HCT116 (cell line): ENCODE measurements at regions not wholly inside any gene's neighbourhood (a gene's known extent, or its start where the extent isn't known, plus 50 kb on each side); places are given as distances from the start of the nearest gene placed in this dataset.

Source experiments
- ATAC-seq: fragments of 200-7000 bp; cut with Tn5 transposase; 2 replicates; pipeline ENCODE4 v1.9.1; 2020; ENCODE audit warnings: mild to moderate bottlenecking, moderate library complexity
- BruUV-seq: library from RNA; stranded (reverse); fragments of 400-500 nt; replicated peaks from 2 replicates; lab custom pipeline; 2021; lab: Mats Ljungman, UMichigan
- CTCF ChIA-PET: fragments of 300-600 bp; sonication (Branson Sonifier 250); formaldehyde crosslinking; loops from one replicate; lab custom pipeline; 2021; ENCODE audit warnings: antibody characterized with exemption; lab: Charles Lee
- POLR2A ChIA-PET: fragments of 300-600, 350-600 bp; sonication (Branson Sonifier 250); formaldehyde crosslinking; loops from one replicate; lab custom pipeline; 2021; ENCODE audit warnings: antibody characterized with exemption; lab: Charles Lee
- RAD21 ChIA-PET, 2 experiments: fragments of 300-600 bp; sonication (Branson Sonifier 250); formaldehyde crosslinking; loops; one replicate each; lab custom pipeline; 2023; ENCODE audit warnings: low total read pairs in 2 of 2; ENCODE audit not compliant: uncharacterized antibody in 2 of 2, unreplicated experiment in 2 of 2, low non-redundant PET in 1 of 2; lab: Charles Lee
- DNase-seq: peaks from one replicate; pipeline ENCODE4 v3.0.0-alpha.2; 2010; ENCODE audit warnings: low read depth, low spot score
- H2AFZ ChIP-seq: fragments of 200-600 bp; shearing (Covaris generic), sonication (generic); 2 replicates; pipeline ENCODE4 v1.6.1; 2017; ENCODE audit warnings: low read depth, mixed run types, mixed read lengths, antibody characterized with exemption, low read length; ENCODE audit not compliant: poor library complexity, severe bottlenecking
- H3K27ac ChIP-seq: 2 replicates; pipeline ENCODE4 v1.5.1; 2012; ENCODE audit warnings: low read depth, low read length
- H3K27me3 ChIP-seq: fragments of 200-600 bp; sonication (generic); 2 replicates; pipeline ENCODE4 v1.6.1; 2016; ENCODE audit warnings: mixed run types, low read length, mixed read lengths; ENCODE audit not compliant: insufficient read depth
- H3K36me3 ChIP-seq, 2 experiments: fragments of 200-500 bp in 1 of 2; fragments of 200-600 bp in 1 of 2; sonication (Bioruptor generic) in 1 of 2; sonication (generic) in 1 of 2; 2 replicates each; pipeline versions ENCODE4 v1.5.1 to v1.6.1; 2014 to 2016; ENCODE audit warnings: low read length in 2 of 2, inconsistent platforms in 1 of 2, mixed read lengths in 1 of 2, mixed run types in 1 of 2; ENCODE audit not compliant: insufficient read depth in 2 of 2, control insufficient read depth in 1 of 2
- H3K4me1 ChIP-seq, 2 experiments: fragments of 200-600 bp in 1 of 2; sonication (generic) in 1 of 2; 2 replicates each; pipeline versions ENCODE4 v1.5.1 to v1.6.1; 2012 to 2017; ENCODE audit warnings: low read length in 2 of 2, inconsistent platforms in 1 of 2, mild to moderate bottlenecking in 1 of 2, mixed read lengths in 1 of 2, mixed run types in 1 of 2, moderate library complexity in 1 of 2; ENCODE audit not compliant: insufficient read depth in 2 of 2, control insufficient read depth in 1 of 2
- H3K4me2 ChIP-seq: fragments of 200-600 bp; sonication (generic); 2 replicates; pipeline ENCODE4 v1.6.1; 2017; ENCODE audit warnings: mixed run types, low read length, mixed read lengths
- H3K4me3 ChIP-seq, 2 experiments: fragments of 200-600 bp in 1 of 2; sonication (generic) in 1 of 2; replicated peaks in 1 of 2; 2 replicates each; pipeline ENCODE4 v1.5.1; 2011 to 2016; ENCODE audit warnings: low read length in 2 of 2, control low read depth in 1 of 2, low read depth in 1 of 2, mild to moderate bottlenecking in 1 of 2, mixed read lengths in 1 of 2, mixed run types in 1 of 2
- H3K79me2 ChIP-seq: fragments of 200-600 bp; sonication (generic); 2 replicates; pipeline ENCODE4 v1.6.1; 2017; ENCODE audit warnings: mild to moderate bottlenecking, mixed run types, low read length, moderate library complexity, mixed read lengths; ENCODE audit not compliant: insufficient read depth
- H3K9ac ChIP-seq: fragments of 200-600 bp; sonication (generic); 2 replicates; pipeline ENCODE4 v1.6.1; 2016; ENCODE audit warnings: low read length, mixed read lengths
- H3K9me2 ChIP-seq: fragments of 200-600 bp; sonication (generic), shearing (Covaris generic); 2 replicates; pipeline ENCODE4 v1.6.1; 2017; ENCODE audit warnings: mixed run types, mild to moderate bottlenecking, moderate library complexity; ENCODE audit not compliant: insufficient read depth
- H3K9me3 ChIP-seq, 2 experiments: fragments of 200-500 bp in 1 of 2; fragments of 200-600 bp in 1 of 2; sonication (Bioruptor generic) in 1 of 2; sonication (generic) in 1 of 2; 2 replicates each; pipeline ENCODE4 v1.6.1; 2014 to 2017; ENCODE audit warnings: low read length in 2 of 2, mixed read lengths in 2 of 2, inconsistent platforms in 1 of 2, low read depth in 1 of 2, mild to moderate bottlenecking in 1 of 2, mixed run types in 1 of 2, moderate library complexity in 1 of 2; ENCODE audit not compliant: control insufficient read depth in 1 of 2, insufficient read depth in 1 of 2
- H4K20me1 ChIP-seq: fragments of 200-600 bp; sonication (generic), shearing (Covaris generic); 2 replicates; pipeline ENCODE4 v1.6.1; 2017; ENCODE audit warnings: mixed run types, mild to moderate bottlenecking, moderate library complexity; ENCODE audit not compliant: insufficient read depth
- CEBPB ChIP-seq: IDR thresholded peaks from 2 replicates; pipeline ENCODE4 v1.6.1; 2012; ENCODE audit warnings: low read depth
- EGR1 ChIP-seq: IDR thresholded peaks from 2 replicates; pipeline ENCODE4 v1.6.1; 2012; ENCODE audit warnings: low read depth
- ELF1 ChIP-seq: IDR thresholded peaks from 2 replicates; pipeline ENCODE4 v1.6.1; 2012; ENCODE audit warnings: low read depth, borderline replicate concordance
- EZH2 ChIP-seq: fragments of 200-600 bp; sonication (generic); IDR thresholded peaks from 2 replicates; pipeline ENCODE4 v1.6.1; 2017; ENCODE audit warnings: antibody characterized with exemption, mixed run types
- EZH2phosphoT487 ChIP-seq: fragments of 200-600 bp; IDR thresholded peaks from 2 replicates; pipeline ENCODE4 v1.6.1; 2018; ENCODE audit warnings: antibody characterized with exemption, borderline replicate concordance
- JUND ChIP-seq: IDR thresholded peaks from 2 replicates; pipeline ENCODE4 v1.6.1; 2012
- POLR2AphosphoS5 ChIP-seq: IDR thresholded peaks from 2 replicates; pipeline ENCODE4 v1.6.1; 2011; ENCODE audit warnings: mild to moderate bottlenecking, low read depth, low read length, moderate library complexity
- RAD21 ChIP-seq: IDR thresholded peaks from 2 replicates; pipeline ENCODE4 v1.6.1; 2012; ENCODE audit warnings: low read depth, mild to moderate bottlenecking
- REST ChIP-seq: IDR thresholded peaks from 2 replicates; pipeline ENCODE4 v1.6.1; 2012; ENCODE audit warnings: low read depth
- SIN3A ChIP-seq: IDR thresholded peaks from 2 replicates; pipeline ENCODE4 v1.6.1; 2012; ENCODE audit warnings: low read depth
- SP1 ChIP-seq: IDR thresholded peaks from 2 replicates; pipeline ENCODE4 v1.6.1; 2012; ENCODE audit warnings: low read depth
- SRF ChIP-seq: IDR thresholded peaks from 2 replicates; pipeline ENCODE4 v1.6.1; 2012; ENCODE audit warnings: low read depth
- TCF7L2 ChIP-seq: IDR thresholded peaks from 2 replicates; pipeline ENCODE4 v1.7.0; 2011; ENCODE audit warnings: borderline replicate concordance, inconsistent platforms; ENCODE audit not compliant: insufficient read depth, insufficient read length; ENCODE audit errors: extremely low read depth
- ZFX ChIP-seq: fragments of 450-650 bp; IDR thresholded peaks from 2 replicates; pipeline ENCODE4 v1.6.1; 2017
- ZNF274 ChIP-seq: fragments of 200-500 bp; sonication (Bioruptor generic); IDR thresholded peaks from 2 replicates; pipeline ENCODE4 v1.6.1; 2014; ENCODE audit warnings: mild to moderate bottlenecking, low read depth, low read length, inconsistent platforms
- intact Hi-C: fragments of 100-400 bp; cut with micrococcal nuclease; formaldehyde crosslinking; loops from 2 replicates; pipeline ENCODE4 v1.10.0; 2022
- TF ChIP-seq, protein P1 (sequence below): IDR thresholded peaks from 2 replicates; pipeline ENCODE4 v1.6.1; 2011; ENCODE audit warnings: mild to moderate bottlenecking, low read length, moderate library complexity; ENCODE audit not compliant: insufficient replicate concordance; ENCODE audit errors: extremely low read depth
- TF ChIP-seq, protein P2 (sequence below): IDR thresholded peaks from 2 replicates; pipeline ENCODE4 v1.6.1; 2012

DNA sequence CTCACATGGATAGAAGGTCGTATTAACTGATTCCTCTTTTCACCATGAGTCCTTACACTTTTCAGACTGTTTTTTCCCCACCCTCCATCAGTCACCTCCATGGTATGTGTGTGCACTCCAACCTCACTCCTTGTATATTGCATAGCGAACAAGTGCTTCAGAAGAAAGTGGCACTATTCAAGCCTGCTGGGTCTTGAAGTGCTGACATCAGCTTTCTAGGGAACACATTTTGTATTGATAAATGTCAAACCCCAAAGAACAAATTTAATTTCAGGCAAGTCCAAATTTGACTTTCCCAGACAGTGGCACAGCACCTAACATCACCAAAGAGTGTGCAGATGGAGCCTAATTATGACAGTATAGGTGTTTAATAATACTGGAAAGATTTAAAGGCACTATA, 617.4 kb upstream of the STXBP6 start:
- Histone ChIP-seq H3K9me2 (no peaks in the 10 kb centered on the region), H2AFZ (no peak overlapping the region), H3K4me3 (no peak overlapping the region), H4K20me1 (no peaks in the 10 kb centered on the region), H3K36me3 (no peaks in the 10 kb centered on the region), H3K27ac (no peak overlapping the region), H3K4me2 (no peak overlapping the region), H3K4me1 (no peaks in the 10 kb centered on the region), H3K79me2 (no peaks in the 10 kb centered on the region), H3K9ac (no peak overlapping the region), H3K27me3 (no peaks in the 10 kb centered on the region), H3K9me3 (peaks cover 8 to 22% of the 10 kb centered on the region in 2 experiments; a peak in 2 of 4 replicates)
- ChIA-PET CTCF (no interaction called here), RAD21 (no interaction called here), POLR2A (no interaction called here)
- DNase-seq, result no peak
- TF ChIP-seq SRF, result no peak
- TF ChIP-seq EZH2, result no peak
- TF ChIP-seq TCF7L2, result no peak
- no peak for TF ChIP-seq POLR2AphosphoS5
- TF ChIP-seq RAD21, result no peak
- no peak for TF ChIP-seq ZNF274
- no peak for TF ChIP-seq EGR1
- no peak for TF ChIP-seq EZH2phosphoT487
- TF ChIP-seq JUND, result no peak
- no TSS peak for BruUV-seq
- intact Hi-C loops, result no loop called here
- ATAC-seq, result no peak

GRCh38 chr14:25666877-25667276, 616.9 kb upstream of the STXBP6 start:
- ChIA-PET RAD21 (no interaction called here), POLR2A (no interaction called here), CTCF (no interaction called here)
- Histone ChIP-seq H2AFZ (no peak overlapping the region), H3K36me3 (no peaks in the 10 kb centered on the region), H3K9me3 (peaks cover 6 to 25% of the 10 kb centered on the region in 2 experiments; a peak in 2 of 4 replicates), H3K4me2 (no peak overlapping the region), H3K27ac (no peak overlapping the region), H3K79me2 (no peaks in the 10 kb centered on the region), H3K27me3 (no peaks in the 10 kb centered on the region), H3K4me3 (no peak overlapping the region), H4K20me1 (no peaks in the 10 kb centered on the region), H3K4me1 (no peaks in the 10 kb centered on the region), H3K9ac (no peak overlapping the region), H3K9me2 (no peaks in the 10 kb centered on the region)
- ATAC-seq, result no peak
- no peak for DNase-seq
- intact Hi-C loops, result no loop called here
- BruUV-seq, result no TSS peak
- TF ChIP-seq SP1 (no peak), TCF7L2 (no peak), EGR1 (no peak), ZNF274 (no peak), SIN3A (no peak), JUND (no peak), ELF1 (no peak), POLR2AphosphoS5 (no peak), ZFX (no peak), EZH2 (no peak), REST (no peak), CEBPB (no peak)
- TF ChIP-seq, protein P1, sequence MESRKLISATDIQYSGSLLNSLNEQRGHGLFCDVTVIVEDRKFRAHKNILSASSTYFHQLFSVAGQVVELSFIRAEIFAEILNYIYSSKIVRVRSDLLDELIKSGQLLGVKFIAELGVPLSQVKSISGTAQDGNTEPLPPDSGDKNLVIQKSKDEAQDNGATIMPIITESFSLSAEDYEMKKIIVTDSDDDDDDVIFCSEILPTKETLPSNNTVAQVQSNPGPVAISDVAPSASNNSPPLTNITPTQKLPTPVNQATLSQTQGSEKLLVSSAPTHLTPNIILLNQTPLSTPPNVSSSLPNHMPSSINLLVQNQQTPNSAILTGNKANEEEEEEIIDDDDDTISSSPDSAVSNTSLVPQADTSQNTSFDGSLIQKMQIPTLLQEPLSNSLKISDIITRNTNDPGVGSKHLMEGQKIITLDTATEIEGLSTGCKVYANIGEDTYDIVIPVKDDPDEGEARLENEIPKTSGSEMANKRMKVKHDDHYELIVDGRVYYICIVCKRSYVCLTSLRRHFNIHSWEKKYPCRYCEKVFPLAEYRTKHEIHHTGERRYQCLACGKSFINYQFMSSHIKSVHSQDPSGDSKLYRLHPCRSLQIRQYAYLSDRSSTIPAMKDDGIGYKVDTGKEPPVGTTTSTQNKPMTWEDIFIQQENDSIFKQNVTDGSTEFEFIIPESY, result no peak
- TF ChIP-seq, protein P2, sequence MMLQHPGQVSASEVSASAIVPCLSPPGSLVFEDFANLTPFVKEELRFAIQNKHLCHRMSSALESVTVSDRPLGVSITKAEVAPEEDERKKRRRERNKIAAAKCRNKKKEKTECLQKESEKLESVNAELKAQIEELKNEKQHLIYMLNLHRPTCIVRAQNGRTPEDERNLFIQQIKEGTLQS, result no peak
